ENCODE measurements at regions not wholly inside any gene's neighbourhood (a gene's known extent, or its start where the extent isn't known, plus 50 kb on each side); places are given as distances from the start of the nearest gene placed in this dataset.
"Not testable (repeated sequence)": the region's sequence is repeated elsewhere in the genome, so short reads cannot be mapped to it uniquely, and the experiment has no call there.

GRCh38 chr1:234795711-234796437 is 185.9 kb upstream of the IRF2BP2 start:
- TF ChIP-seq SPI1, POLR2A (IDR thresholded peaks at IDR 0.05; ENCODE audit: low read depth, low read length): not testable (repeated sequence)
